ENCODE measurements at regions not wholly inside any gene's neighbourhood (a gene's known extent, or its start where the extent isn't known, plus 50 kb on each side); places are given as distances from the start of the nearest gene placed in this dataset.

DNA sequence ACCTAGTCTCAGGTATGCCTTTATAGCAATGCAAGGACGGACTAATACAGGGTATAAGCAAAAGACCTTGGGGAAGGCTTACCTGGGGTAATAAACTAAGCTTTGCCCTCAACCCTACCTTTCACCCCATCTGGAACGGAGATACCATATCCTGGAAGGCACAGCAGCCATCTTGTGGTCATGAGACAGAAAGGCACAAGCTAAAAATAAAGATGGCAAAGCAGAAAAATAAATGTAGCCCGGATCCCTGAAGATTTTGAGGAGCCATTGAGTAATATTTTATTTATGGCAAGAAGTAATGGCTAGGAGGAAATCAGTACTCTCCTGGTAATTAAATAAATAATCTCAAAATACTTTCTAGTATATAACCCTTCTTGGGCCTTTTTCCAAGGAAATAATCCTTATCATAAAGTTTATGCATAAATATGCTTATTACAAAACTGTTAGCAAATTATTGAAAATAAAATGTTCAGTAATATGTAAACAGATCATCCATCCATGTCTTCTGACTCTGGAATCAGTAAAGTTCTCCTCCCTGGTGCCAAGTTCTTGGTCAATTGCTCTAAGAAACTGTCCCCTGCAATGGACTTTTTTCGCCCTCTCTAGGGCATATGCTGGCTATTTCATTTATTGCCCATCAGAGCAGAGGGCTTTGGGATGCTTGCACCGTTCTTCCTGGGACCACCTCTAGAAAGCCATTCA lies 198.7 kb downstream of the SPP2 start:
- TF ChIP-seq, protein P1, sequence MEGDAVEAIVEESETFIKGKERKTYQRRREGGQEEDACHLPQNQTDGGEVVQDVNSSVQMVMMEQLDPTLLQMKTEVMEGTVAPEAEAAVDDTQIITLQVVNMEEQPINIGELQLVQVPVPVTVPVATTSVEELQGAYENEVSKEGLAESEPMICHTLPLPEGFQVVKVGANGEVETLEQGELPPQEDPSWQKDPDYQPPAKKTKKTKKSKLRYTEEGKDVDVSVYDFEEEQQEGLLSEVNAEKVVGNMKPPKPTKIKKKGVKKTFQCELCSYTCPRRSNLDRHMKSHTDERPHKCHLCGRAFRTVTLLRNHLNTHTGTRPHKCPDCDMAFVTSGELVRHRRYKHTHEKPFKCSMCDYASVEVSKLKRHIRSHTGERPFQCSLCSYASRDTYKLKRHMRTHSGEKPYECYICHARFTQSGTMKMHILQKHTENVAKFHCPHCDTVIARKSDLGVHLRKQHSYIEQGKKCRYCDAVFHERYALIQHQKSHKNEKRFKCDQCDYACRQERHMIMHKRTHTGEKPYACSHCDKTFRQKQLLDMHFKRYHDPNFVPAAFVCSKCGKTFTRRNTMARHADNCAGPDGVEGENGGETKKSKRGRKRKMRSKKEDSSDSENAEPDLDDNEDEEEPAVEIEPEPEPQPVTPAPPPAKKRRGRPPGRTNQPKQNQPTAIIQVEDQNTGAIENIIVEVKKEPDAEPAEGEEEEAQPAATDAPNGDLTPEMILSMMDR (IDR thresholded peaks at IDR 0.05 in 2 of 3, conservative IDR thresholded peaks at IDR 0.05 in 1 of 3; ENCODE audit: borderline replicate concordance in 1 of 3, insufficient read depth in 1 of 3, low read depth in 2 of 3, low read length in 2 of 3): peak; percentile 27 to 39 (median 38); a peak in 3 of 6 replicates
- TF ChIP-seq ZNF274 (IDR thresholded peaks at IDR 0.05; ENCODE audit: low read depth, low read length): no peak
- no peak for TF ChIP-seq POLR2A (IDR thresholded peaks at IDR 0.05; ENCODE audit: borderline replicate concordance, extremely low read depth, insufficient read depth, insufficient read length)
- TF ChIP-seq POLR2AphosphoS5 (IDR thresholded peaks at IDR 0.05; ENCODE audit: low read depth, low read length): no peak
- no peak for TF ChIP-seq ELF1 (IDR thresholded peaks at IDR 0.05; ENCODE audit: borderline replicate concordance, low read depth)
- TF ChIP-seq SRF (IDR thresholded peaks at IDR 0.05; ENCODE audit: low read depth): no peak
- TF ChIP-seq, protein P2, sequence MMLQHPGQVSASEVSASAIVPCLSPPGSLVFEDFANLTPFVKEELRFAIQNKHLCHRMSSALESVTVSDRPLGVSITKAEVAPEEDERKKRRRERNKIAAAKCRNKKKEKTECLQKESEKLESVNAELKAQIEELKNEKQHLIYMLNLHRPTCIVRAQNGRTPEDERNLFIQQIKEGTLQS (IDR thresholded peaks at IDR 0.05): no peak
- no peak for TF ChIP-seq EZH2 (IDR thresholded peaks at IDR 0.05)
- TF ChIP-seq CEBPB (IDR thresholded peaks at IDR 0.05; ENCODE audit: low read depth): no peak
- peak; percentile 64 for TF ChIP-seq RAD21 (IDR thresholded peaks at IDR 0.05; ENCODE audit: low read depth)
- TF ChIP-seq, protein P3, sequence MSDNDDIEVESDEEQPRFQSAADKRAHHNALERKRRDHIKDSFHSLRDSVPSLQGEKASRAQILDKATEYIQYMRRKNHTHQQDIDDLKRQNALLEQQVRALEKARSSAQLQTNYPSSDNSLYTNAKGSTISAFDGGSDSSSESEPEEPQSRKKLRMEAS (IDR thresholded peaks at IDR 0.05): no peak
- no peak for TF ChIP-seq EGR1 (IDR thresholded peaks at IDR 0.05; ENCODE audit: low read depth)
- no peak for TF ChIP-seq JUND (IDR thresholded peaks at IDR 0.05)
- TF ChIP-seq, protein P4, sequence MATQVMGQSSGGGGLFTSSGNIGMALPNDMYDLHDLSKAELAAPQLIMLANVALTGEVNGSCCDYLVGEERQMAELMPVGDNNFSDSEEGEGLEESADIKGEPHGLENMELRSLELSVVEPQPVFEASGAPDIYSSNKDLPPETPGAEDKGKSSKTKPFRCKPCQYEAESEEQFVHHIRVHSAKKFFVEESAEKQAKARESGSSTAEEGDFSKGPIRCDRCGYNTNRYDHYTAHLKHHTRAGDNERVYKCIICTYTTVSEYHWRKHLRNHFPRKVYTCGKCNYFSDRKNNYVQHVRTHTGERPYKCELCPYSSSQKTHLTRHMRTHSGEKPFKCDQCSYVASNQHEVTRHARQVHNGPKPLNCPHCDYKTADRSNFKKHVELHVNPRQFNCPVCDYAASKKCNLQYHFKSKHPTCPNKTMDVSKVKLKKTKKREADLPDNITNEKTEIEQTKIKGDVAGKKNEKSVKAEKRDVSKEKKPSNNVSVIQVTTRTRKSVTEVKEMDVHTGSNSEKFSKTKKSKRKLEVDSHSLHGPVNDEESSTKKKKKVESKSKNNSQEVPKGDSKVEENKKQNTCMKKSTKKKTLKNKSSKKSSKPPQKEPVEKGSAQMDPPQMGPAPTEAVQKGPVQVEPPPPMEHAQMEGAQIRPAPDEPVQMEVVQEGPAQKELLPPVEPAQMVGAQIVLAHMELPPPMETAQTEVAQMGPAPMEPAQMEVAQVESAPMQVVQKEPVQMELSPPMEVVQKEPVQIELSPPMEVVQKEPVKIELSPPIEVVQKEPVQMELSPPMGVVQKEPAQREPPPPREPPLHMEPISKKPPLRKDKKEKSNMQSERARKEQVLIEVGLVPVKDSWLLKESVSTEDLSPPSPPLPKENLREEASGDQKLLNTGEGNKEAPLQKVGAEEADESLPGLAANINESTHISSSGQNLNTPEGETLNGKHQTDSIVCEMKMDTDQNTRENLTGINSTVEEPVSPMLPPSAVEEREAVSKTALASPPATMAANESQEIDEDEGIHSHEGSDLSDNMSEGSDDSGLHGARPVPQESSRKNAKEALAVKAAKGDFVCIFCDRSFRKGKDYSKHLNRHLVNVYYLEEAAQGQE (IDR thresholded peaks at IDR 0.05; ENCODE audit: low read depth): no peak

All from HCT116 (cell line).